ENCODE measurements at regions not wholly inside any gene's neighbourhood (a gene's known extent, or its start where the extent isn't known, plus 50 kb on each side); places are given as distances from the start of the nearest gene placed in this dataset.

GRCh38 chr9:85310573-85310972 lies 431.2 kb downstream of the AGTPBP1 start:
- Histone ChIP-seq H3K4me2 (replicated peaks; ENCODE audit: low read depth, low read length, poor library complexity, severe bottlenecking) (no peak overlapping the region), H4K20me1 (ENCODE audit: control insufficient read depth, insufficient read depth, low read length, poor library complexity, severe bottlenecking) (no peaks in the 10 kb centered on the region), H3K4me3 (ENCODE audit: control extremely low read depth in 1 of 5, extremely low read depth in 1 of 5, insufficient read depth in 1 of 5, low read depth in 2 of 5, low read length in 4 of 5) (no peak overlapping the region), H3K36me3 (replicated peaks in 1 of 2; ENCODE audit: control extremely low read depth in 1 of 2, control insufficient read depth in 1 of 2, extremely low read depth in 1 of 2, insufficient read depth in 2 of 2, low read length in 1 of 2) (no peaks in the 10 kb centered on the region), H3K27me3 (replicated peaks in 1 of 4; ENCODE audit: control extremely low read depth in 1 of 4, control insufficient read depth in 3 of 4, insufficient read depth in 4 of 4, low read length in 3 of 4) (no peaks in the 10 kb centered on the region), H3K79me2 (ENCODE audit: control insufficient read depth, insufficient read depth, low read length) (no peaks in the 10 kb centered on the region), H2AFZ (ENCODE audit: insufficient read depth, low read depth, low read length, poor library complexity, severe bottlenecking) (no peak overlapping the region), H3K4me1 (ENCODE audit: control insufficient read depth in 2 of 2, insufficient read depth in 2 of 2, low read length in 2 of 2) (no peaks in the 10 kb centered on the region), H3K9ac (ENCODE audit: low read length) (no peak overlapping the region), H3K9me3 (ENCODE audit: control extremely low read depth in 1 of 3, control insufficient read depth in 2 of 3, insufficient read depth in 1 of 3, low read length in 2 of 3) (peaks cover 0 to 4% (median 4%) of the 10 kb centered on the region in 3 donors), H3K27ac (ENCODE audit: low read length in 2 of 2) (no peak overlapping the region)
- POLR2A ChIA-PET, result no interaction called here
- Mint-ChIP-seq H3K9me3 (ENCODE audit: insufficient read depth) (peaks cover 8% of the 10 kb centered on the region), H3K27me3 (no peaks in the 10 kb centered on the region), H3K4me3 (no peak overlapping the region), H3K27ac (no peak overlapping the region), H3K4me1 (no peaks in the 10 kb centered on the region)
- intact Hi-C loops (cut with micrococcal nuclease), result no loop called here
- DNase-seq (no peak), ATAC-seq (ENCODE audit: low read depth) (no peak)
- TF ChIP-seq CTCF (IDR thresholded peaks at IDR 0.05) (no peak), EZH2 (IDR thresholded peaks at IDR 0.05; ENCODE audit: borderline replicate concordance, insufficient read depth, low read depth, low read length, poor library complexity, severe bottlenecking) (no peak)
- CTCF ChIA-PET, result no interaction called here

GRCh38 chr9:85303757-85304134 lies 438.0 kb downstream of the AGTPBP1 start:
- no peaks in the 10 kb centered on the region for H3K27me3 ChIP-seq (replicated peaks in 1 of 4; ENCODE audit: control extremely low read depth in 1 of 4, control insufficient read depth in 3 of 4, insufficient read depth in 4 of 4, low read length in 3 of 4)
- intact Hi-C loops (cut with micrococcal nuclease), result no loop called here
- Mint-ChIP-seq H3K4me3 (no peak overlapping the region), H3K27ac (no peak overlapping the region), H3K27me3 (no peaks in the 10 kb centered on the region), H3K9me3 (ENCODE audit: insufficient read depth) (no peaks in the 10 kb centered on the region), H3K4me1 (no peaks in the 10 kb centered on the region)
- DNase-seq (no peak), ATAC-seq (ENCODE audit: low read depth) (no peak)
- no peak overlapping the region for H2AFZ ChIP-seq (ENCODE audit: insufficient read depth, low read depth, low read length, poor library complexity, severe bottlenecking)
- no peak overlapping the region for H3K4me3 ChIP-seq (ENCODE audit: control extremely low read depth in 1 of 5, extremely low read depth in 1 of 5, insufficient read depth in 1 of 5, low read depth in 2 of 5, low read length in 4 of 5)
- POLR2A ChIA-PET, result no interaction called here
- H3K4me2 ChIP-seq (replicated peaks; ENCODE audit: low read depth, low read length, poor library complexity, severe bottlenecking), result no peak overlapping the region
- TF ChIP-seq CTCF (IDR thresholded peaks at IDR 0.05), result no peak
- no peak for TF ChIP-seq EZH2 (IDR thresholded peaks at IDR 0.05; ENCODE audit: borderline replicate concordance, insufficient read depth, low read depth, low read length, poor library complexity, severe bottlenecking)
- CTCF ChIA-PET, result no interaction called here
- no peaks in the 10 kb centered on the region for H3K4me1 ChIP-seq (ENCODE audit: control insufficient read depth in 2 of 2, insufficient read depth in 2 of 2, low read length in 2 of 2)
- no peaks in the 10 kb centered on the region for H3K36me3 ChIP-seq (replicated peaks in 1 of 2; ENCODE audit: control extremely low read depth in 1 of 2, control insufficient read depth in 1 of 2, extremely low read depth in 1 of 2, insufficient read depth in 2 of 2, low read length in 1 of 2)
- H4K20me1 ChIP-seq (ENCODE audit: control insufficient read depth, insufficient read depth, low read length, poor library complexity, severe bottlenecking), result no peaks in the 10 kb centered on the region
- no peak overlapping the region for H3K27ac ChIP-seq (ENCODE audit: low read length in 2 of 2)
- no peaks in the 10 kb centered on the region for H3K79me2 ChIP-seq (ENCODE audit: control insufficient read depth, insufficient read depth, low read length)
- WGBS (ENCODE audit: insufficient coverage), result 93% methylated on average over 2 of the region's 4 CpGs
- H3K9ac ChIP-seq (ENCODE audit: low read length), result no peak overlapping the region
- H3K9me3 ChIP-seq (ENCODE audit: control extremely low read depth in 1 of 3, control insufficient read depth in 2 of 3, insufficient read depth in 1 of 3, low read length in 2 of 3), result no peaks in the 10 kb centered on the region

Measured in B cell (primary cell).